Right ventricle myocardium inferior (tissue), 1 donor: ENCODE measurements at regions not wholly inside any gene's neighbourhood (a gene's known extent, or its start where the extent isn't known, plus 50 kb on each side); places are given as distances from the start of the nearest gene placed in this dataset.
"Not testable (repeated sequence)": the region's sequence is repeated elsewhere in the genome, so short reads cannot be mapped to it uniquely, and the experiment has no call there.

Experiments
- ATAC-seq: fragments of 200-7000 bp; cut with Tn5 transposase; one replicate; pipeline ENCODE4 v1.9.1; 2020; ENCODE audit warnings: mild to moderate bottlenecking, moderate library complexity
- DNase-seq: peaks from one replicate; pipeline ENCODE4 v3.0.0; 2021; ENCODE audit errors: missing footprints
- intact Hi-C: fragments of 100-400 bp; cut with DNase I; formaldehyde crosslinking; loops from one replicate; pipeline ENCODE4 v1.11.0; 2022
- donor health status: DM: no; HTN: yes; CAD: no; lungs with severe emphysema.

GRCh38 chr15:57867970-57868798 is 161.7 kb downstream of the POLR2M start:
- intact Hi-C loops, result loop anchor here (2.0 kb wide), 2 partner anchors 55 to 199 kb away; no protein-coding TSS in a partner anchor
- ATAC-seq, result no peak
- no peak for DNase-seq

- DNase-seq, result no peak
- ATAC-seq, result no peak
- intact Hi-C loops, result no loop called here
These were observed 164.2 kb downstream of the POLR2M start for GRCh38 chr15:57870667-57871066.

DNA sequence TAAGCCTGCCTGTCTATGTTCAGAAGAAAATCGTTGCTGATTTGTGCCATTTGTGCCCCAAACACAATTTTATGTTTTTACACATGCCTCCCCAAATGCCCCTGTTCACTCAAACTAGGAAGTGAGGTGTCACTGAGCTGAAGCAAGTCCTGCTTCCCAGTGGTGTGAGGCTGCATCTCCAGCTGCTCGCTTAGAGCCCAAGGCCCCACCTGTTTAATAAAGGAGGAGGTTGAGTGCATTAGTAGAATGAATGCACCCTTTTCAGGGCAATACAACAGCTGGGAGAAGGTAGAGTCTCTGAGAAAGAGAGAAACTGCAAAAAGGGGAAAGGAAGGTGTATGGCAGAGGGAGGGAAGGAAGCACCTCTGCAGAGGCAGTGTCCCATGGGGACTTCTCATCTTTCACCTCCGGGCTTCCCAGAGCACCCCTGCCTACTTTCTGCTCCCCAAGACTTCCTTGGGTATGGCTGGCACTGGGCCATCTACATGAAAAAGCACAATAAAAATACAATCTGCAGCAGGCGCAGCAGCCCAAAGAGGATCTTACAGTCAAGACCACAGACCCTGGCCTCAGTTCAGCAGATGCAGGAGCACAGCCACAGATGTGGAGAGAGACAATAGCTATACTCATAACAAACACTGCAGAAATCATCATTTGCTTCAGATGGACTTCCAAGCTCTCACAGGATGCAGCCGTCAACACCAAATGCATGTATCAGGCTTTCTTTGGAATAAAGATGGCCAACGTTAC is 165.9 kb downstream of the POLR2M start:
- ATAC-seq, result no peak
- no peak for DNase-seq
- intact Hi-C loops, result no loop called here

DNA sequence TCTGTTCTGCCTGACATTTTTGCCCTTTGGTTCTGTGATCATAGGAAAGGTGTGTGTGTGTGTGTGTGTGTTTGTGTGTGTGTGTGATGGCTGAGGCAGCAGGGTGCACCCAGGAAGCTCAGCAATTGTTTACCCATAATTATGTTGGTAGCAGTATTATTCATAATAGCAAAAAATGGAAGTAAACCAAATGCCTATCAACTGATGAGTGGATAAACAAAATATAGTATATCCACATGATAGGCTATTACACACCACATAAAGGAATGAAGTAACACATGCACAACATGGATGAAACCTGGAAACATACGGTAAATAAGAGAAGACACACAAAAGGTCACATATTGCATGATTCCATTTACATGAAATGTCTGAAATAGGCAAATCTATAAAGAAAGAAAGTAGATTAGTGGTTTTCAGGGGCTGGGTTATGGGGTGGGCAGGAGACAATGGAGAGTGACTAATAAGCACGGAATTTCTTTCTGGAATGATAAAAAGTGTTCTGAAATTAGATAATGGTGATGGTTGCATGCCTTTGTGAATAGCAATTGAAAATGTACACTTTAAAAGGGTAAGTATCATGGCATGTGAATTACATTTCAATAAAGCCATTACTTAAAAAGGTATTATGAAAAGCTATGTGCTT is 167.2 kb downstream of the POLR2M start:
- intact Hi-C loops, result no loop called here
- DNase-seq, result no peak
- ATAC-seq, result no peak

- intact Hi-C loops, result no loop called here
- no peak for DNase-seq
- ATAC-seq, result no peak
These were observed 168.8 kb downstream of the POLR2M start for GRCh38 chr15:57875347-57875746.

- ATAC-seq, result no peak
- DNase-seq, result no peak
- intact Hi-C loops, result no loop called here
These were observed 172.1 kb downstream of the POLR2M start for GRCh38 chr15:57878573-57878972.

GRCh38 chr15:57881361-57881760 is 174.8 kb downstream of the POLR2M start:
- no peak for DNase-seq

DNA sequence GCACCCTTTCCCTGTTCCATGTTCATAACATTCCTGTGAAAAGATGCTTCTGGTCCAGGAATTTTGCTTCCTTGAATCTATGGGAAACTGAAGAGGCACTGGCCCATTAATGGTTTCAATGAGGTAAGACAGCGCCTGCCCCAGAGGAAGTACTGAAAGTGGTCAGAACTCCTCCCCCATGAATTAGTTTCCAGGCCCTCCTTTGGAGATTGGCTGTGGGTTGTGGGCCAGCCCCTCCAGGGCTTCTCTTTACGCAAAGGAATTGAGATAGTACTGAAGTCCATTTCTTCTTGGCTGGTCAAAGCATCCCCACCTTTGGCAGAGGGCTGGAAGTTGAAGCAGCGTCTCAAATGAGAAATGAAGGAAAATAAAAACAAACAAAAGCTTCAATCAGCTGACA is 175.5 kb downstream of the POLR2M start:
- intact Hi-C loops, result no loop called here
- DNase-seq, result no peak
- no peak for ATAC-seq

More at GRCh38 chr15:57881361-57881760, 174.8 kb downstream of the POLR2M start:
- no peak for ATAC-seq
- intact Hi-C loops, result no loop called here

- DNase-seq, result no peak
- ATAC-seq, result no peak
- intact Hi-C loops, result no loop called here
These were observed 177.2 kb downstream of the POLR2M start for GRCh38 chr15:57883701-57884100.

DNA sequence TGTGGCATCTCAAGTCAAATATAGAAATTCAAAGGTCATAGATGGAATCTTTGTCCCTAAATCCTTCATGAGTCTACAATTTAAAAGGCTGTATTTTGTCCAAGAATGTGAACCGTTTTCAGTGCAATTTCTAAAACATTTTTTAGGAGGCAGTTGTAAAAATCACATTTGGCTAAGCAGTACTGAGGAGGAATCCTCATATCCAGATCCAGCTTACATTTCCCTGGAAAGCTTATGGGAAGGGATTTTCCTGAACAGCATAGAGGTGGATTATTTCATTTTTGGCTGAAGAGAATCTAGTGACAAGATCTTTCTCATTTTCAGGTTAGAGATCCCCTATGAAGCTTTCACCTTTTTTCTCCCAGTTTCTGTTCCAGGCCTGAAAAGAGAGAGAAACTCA is 178.4 kb downstream of the POLR2M start:
- ATAC-seq (no peak), DNase-seq (no peak)
- intact Hi-C loops, result no loop called here

- intact Hi-C loops, result no loop called here
These were observed 178.9 kb downstream of the POLR2M start for GRCh38 chr15:57885435-57885834.

GRCh38 chr15:57887825-57888224 is 177.7 kb downstream of the ALDH1A2 start:
- ATAC-seq (no peak), DNase-seq (no peak)
- intact Hi-C loops, result no loop called here

More at GRCh38 chr15:57885435-57885834, 178.9 kb downstream of the POLR2M start:
- no peak for ATAC-seq
- DNase-seq, result no peak

DNA sequence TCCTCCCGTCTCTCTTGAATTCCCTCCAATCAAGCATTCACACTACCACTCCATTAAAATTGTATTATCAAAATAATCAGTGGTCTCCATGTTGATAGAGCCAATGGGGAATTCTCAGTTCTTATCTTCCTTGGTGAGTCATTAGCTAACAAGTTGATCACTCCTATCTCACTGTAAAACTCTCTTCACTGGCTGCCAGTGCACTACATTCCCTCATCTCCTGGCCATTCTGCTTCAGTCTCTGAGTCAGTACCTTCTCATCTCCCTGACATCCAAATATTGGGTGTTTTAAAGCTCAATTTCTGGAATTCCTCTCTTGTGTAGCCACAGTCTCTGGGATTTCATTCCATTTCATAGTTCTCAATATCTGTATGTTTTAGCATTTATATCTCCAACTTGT is 175.2 kb downstream of the ALDH1A2 start:
- no peak for ATAC-seq
- intact Hi-C loops, result no loop called here

GRCh38 chr15:57890878-57891277 is 174.6 kb downstream of the ALDH1A2 start:
- DNase-seq (no peak), ATAC-seq (no peak)
- intact Hi-C loops, result no loop called here

More for the DNA sequence above, 175.2 kb downstream of the ALDH1A2 start:
- DNase-seq, result no peak

DNA sequence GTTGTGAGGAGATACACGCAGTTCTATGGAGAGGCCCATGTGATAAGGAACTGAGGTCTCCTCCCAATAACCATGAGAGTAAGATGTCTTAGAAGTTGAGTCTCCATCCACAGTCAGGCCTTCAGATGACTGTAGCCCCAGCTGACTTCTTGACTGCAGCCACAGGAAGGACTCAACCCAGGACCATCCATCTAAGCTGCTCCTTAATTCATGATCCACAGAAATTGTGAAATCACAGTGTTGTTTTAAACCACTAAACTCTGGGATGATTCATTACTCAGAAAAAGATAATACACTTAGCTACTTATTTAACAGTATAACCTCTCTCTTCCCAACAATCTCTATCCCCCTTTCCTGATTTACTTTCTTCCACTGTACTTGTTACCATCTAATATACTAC is 173.3 kb downstream of the ALDH1A2 start:
- intact Hi-C loops, result no loop called here
- ATAC-seq (no peak), DNase-seq (no peak)

- DNase-seq (no peak), ATAC-seq (no peak)
- intact Hi-C loops, result no loop called here
These were observed 172.5 kb downstream of the ALDH1A2 start for GRCh38 chr15:57893040-57893439.

GRCh38 chr15:57895291-57895690 is 170.2 kb downstream of the ALDH1A2 start:
- ATAC-seq, result no peak
- DNase-seq, result no peak
- intact Hi-C loops, result no loop called here

- ATAC-seq (no peak), DNase-seq (no peak)
- intact Hi-C loops, result no loop called here
These were observed 169.4 kb downstream of the ALDH1A2 start for GRCh38 chr15:57896114-57896513.

- intact Hi-C loops, ATAC-seq, DNase-seq: not testable (repeated sequence)
These were observed 168.6 kb downstream of the ALDH1A2 start for GRCh38 chr15:57896899-57897298.

DNA sequence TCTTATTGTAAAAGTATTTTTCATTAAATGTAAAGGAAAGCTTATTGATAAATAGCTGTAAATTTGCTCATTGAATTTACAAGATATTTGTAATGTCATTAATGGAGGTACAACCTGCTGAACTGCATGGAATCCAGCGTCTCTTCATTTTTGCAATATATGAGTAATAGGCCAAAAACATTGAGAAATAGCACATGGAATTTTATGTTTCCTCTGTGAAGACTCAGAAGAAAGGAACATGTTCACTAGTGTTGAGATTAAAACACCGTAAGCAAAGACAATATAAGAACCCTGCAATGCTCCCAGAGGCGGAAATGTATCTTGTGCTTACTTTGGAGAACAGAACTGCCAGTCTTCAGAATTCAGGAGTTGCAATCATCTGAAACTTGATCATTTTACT is 167.6 kb downstream of the ALDH1A2 start:
- ATAC-seq, result no peak
- intact Hi-C loops, result no loop called here

More for the DNA sequence above, 167.6 kb downstream of the ALDH1A2 start:
- no peak for DNase-seq
